GM23248 (cell line): ENCODE measurements at regions not wholly inside any gene's neighbourhood (a gene's known extent, or its start where the extent isn't known, plus 50 kb on each side); places are given as distances from the start of the nearest gene placed in this dataset.
"Not testable (repeated sequence)": the region's sequence is repeated elsewhere in the genome, so short reads cannot be mapped to it uniquely, and the experiment has no call there.

ENCODE experiments used
- DNase-seq: peaks from one replicate; pipeline ENCODE4 v3.0.0-alpha.2; 2015
- H2AFZ ChIP-seq: fragments of 200-600 bp; sonication (generic); 2 replicates; pipeline ENCODE4 v1.6.1; 2016; ENCODE audit warnings: antibody characterized with exemption
- H3F3A ChIP-seq: fragments of 200-600 bp; sonication (generic); 2 replicates; pipeline ENCODE4 v1.6.1; 2016; ENCODE audit warnings: mild to moderate bottlenecking, antibody characterized with exemption, mixed run types; ENCODE audit not compliant: insufficient read depth
- H3K27ac ChIP-seq: fragments of 200-600 bp; sonication (generic); 2 replicates; pipeline ENCODE4 v1.5.1; 2016; ENCODE audit warnings: mild to moderate bottlenecking
- H3K27me3 ChIP-seq: fragments of 200-600 bp; sonication (generic); replicated peaks from 2 replicates; pipeline ENCODE4 v1.6.1; 2016; ENCODE audit warnings: mild to moderate bottlenecking; ENCODE audit not compliant: insufficient read depth
- H3K36me3 ChIP-seq: fragments of 200-600 bp; sonication (generic); 2 replicates; pipeline ENCODE4 v1.6.1; 2016; ENCODE audit warnings: low read depth, mild to moderate bottlenecking
- H3K4me1 ChIP-seq: fragments of 200-600 bp; sonication (generic); 2 replicates; pipeline ENCODE4 v1.6.1; 2016; ENCODE audit warnings: mild to moderate bottlenecking; ENCODE audit not compliant: insufficient read depth
- H3K4me2 ChIP-seq: fragments of 200-600 bp; sonication (generic); one replicate; pipeline ENCODE4 v1.6.1; 2016; ENCODE audit warnings: mild to moderate bottlenecking; ENCODE audit not compliant: unreplicated experiment
- H3K4me3 ChIP-seq: fragments of 200-600 bp; sonication (generic); 2 replicates; pipeline ENCODE4 v1.5.1; 2016; ENCODE audit warnings: mild to moderate bottlenecking
- H3K79me2 ChIP-seq: fragments of 200-600 bp; sonication (generic); 2 replicates; pipeline ENCODE4 v1.6.1; 2016; ENCODE audit warnings: mild to moderate bottlenecking; ENCODE audit not compliant: insufficient read depth
- H3K9ac ChIP-seq: fragments of 200-600 bp; sonication (generic); 2 replicates; pipeline ENCODE4 v1.6.1; 2016; ENCODE audit warnings: mild to moderate bottlenecking
- H3K9me2 ChIP-seq: fragments of 200-600 bp; sonication (generic); 2 replicates; pipeline ENCODE4 v1.6.1; 2016; ENCODE audit warnings: mixed run types, mild to moderate bottlenecking, moderate library complexity; ENCODE audit not compliant: insufficient read depth
- H3K9me3 ChIP-seq: fragments of 200-600 bp; sonication (generic); one replicate; pipeline ENCODE4 v1.6.1; 2017; ENCODE audit warnings: low read depth
- H4K20me1 ChIP-seq: fragments of 200-600 bp; sonication (generic); 2 replicates; pipeline ENCODE4 v1.6.0; 2016; ENCODE audit not compliant: insufficient read depth
- EZH2 ChIP-seq: fragments of 200-600 bp; sonication (generic); IDR thresholded peaks from 2 replicates; pipeline ENCODE4 v1.6.1; 2018; ENCODE audit warnings: antibody characterized with exemption, mild to moderate bottlenecking; ENCODE audit not compliant: insufficient read depth, poor library complexity, severe bottlenecking
- EZH2phosphoT487 ChIP-seq: fragments of 200-600 bp; sonication (generic); IDR thresholded peaks from 2 replicates; pipeline ENCODE4 v1.6.1; 2018; ENCODE audit warnings: antibody characterized with exemption, moderate library complexity, mild to moderate bottlenecking, low read depth; ENCODE audit not compliant: insufficient read depth
- WGBS, 2 experiments: methylation state at CpG; one replicate each; pipeline ENCODE4 v1.1.6; 2015 to 2017; ENCODE audit warnings: low lambda C conversion rate in 2 of 2, low coverage in 1 of 2; ENCODE audit errors: missing lambda C conversion rate in 2 of 2; 5-methylcytosine and 5-hydroxymethylcytosine counted together
- in situ Hi-C: fragments of 300-500 bp; cut with MboI; formaldehyde crosslinking; loops from 2 replicates; pipeline ENCODE4 v1.15.0; 2020

DNA sequence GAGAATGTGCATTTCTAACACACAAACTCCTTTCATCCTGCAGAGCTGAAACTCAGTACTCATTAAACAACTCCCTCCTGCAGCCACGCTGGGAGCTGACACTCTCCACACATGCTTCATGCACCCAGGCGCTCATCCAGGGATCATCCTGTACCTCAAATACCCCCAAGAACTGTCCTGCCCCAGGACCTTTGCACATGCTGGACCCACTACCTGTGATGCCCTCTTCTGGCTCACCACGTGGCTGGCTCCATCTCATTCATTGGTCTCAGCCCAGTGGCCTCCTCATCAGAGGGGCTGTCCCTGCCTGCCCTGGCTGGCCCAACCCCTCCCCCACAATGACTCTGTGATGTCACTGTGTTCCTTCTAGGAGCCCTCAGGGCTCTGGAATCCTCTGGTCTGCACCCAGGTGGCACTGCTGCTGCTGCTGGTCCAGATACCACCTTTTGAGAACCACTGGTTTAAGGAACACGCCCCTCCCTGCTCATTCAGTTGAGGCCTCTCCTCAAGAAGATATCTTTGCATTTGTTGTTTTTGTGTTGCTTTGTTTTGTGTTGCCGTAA, 160.9 kb upstream of the FOXF1 start:
- in situ Hi-C loops, result no loop called here
- no peak for DNase-seq
- Histone ChIP-seq H3K4me3 (no peak overlapping the region), H3K36me3 (no peaks in the 10 kb centered on the region), H3K27ac (no peak overlapping the region), H3K9me3 (no peaks in the 10 kb centered on the region), H3K4me2 (no peak overlapping the region), H3K9me2 (no peaks in the 10 kb centered on the region), H3K79me2 (no peaks in the 10 kb centered on the region), H3F3A (peaks cover 6% of the 10 kb centered on the region), H3K9ac (no peak overlapping the region), H3K27me3 (no peaks in the 10 kb centered on the region), H3K4me1 (peaks cover 9% of the 10 kb centered on the region; the same call in 1 of the 2 replicates), H4K20me1 (no peaks in the 10 kb centered on the region), H2AFZ (no peak overlapping the region)
- WGBS, 2 experiments, result 73 to 82% methylated on average over 5 of the region's 5 CpGs
- TF ChIP-seq EZH2 (no peak), EZH2phosphoT487 (no peak)

DNA sequence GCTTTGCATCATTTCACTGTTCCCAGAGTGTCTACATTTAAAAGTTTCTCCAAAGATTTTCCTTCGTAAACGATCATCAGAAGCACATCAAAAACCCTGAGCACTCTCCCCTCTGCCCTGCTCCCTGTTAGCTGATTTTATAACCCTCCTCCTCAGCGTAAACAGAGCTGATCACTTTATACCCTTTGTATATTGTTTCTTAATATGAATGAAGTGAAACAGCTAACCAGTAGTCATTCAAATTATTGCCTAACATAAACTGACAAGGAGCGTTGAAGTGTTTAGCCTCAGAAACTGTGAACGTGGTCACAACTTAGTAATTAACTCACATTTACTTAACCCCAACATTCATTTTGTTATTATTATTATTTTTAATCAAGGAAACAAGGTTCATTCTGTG, 160.0 kb upstream of the FOXF1 start:
- no peak overlapping the region for H3K9ac ChIP-seq
- no peaks in the 10 kb centered on the region for H3K36me3 ChIP-seq
- H3K4me1 ChIP-seq, result peaks cover 15% of the 10 kb centered on the region
- H2AFZ ChIP-seq, result no peak overlapping the region
- no peaks in the 10 kb centered on the region for H4K20me1 ChIP-seq
- H3K27me3 ChIP-seq, result no peaks in the 10 kb centered on the region
- WGBS, 2 experiments, result 60 to 70% methylated on average over 5 of the region's 5 CpGs
- TF ChIP-seq EZH2phosphoT487, result no peak
- in situ Hi-C loops, result no loop called here
- no peak overlapping the region for H3K27ac ChIP-seq
- no peak overlapping the region for H3K4me3 ChIP-seq
- no peak overlapping the region for H3K4me2 ChIP-seq
- H3K9me3 ChIP-seq, result no peaks in the 10 kb centered on the region
- H3F3A ChIP-seq, result peaks cover 15% of the 10 kb centered on the region
- no peaks in the 10 kb centered on the region for H3K79me2 ChIP-seq
- no peak for DNase-seq
- no peaks in the 10 kb centered on the region for H3K9me2 ChIP-seq

DNA sequence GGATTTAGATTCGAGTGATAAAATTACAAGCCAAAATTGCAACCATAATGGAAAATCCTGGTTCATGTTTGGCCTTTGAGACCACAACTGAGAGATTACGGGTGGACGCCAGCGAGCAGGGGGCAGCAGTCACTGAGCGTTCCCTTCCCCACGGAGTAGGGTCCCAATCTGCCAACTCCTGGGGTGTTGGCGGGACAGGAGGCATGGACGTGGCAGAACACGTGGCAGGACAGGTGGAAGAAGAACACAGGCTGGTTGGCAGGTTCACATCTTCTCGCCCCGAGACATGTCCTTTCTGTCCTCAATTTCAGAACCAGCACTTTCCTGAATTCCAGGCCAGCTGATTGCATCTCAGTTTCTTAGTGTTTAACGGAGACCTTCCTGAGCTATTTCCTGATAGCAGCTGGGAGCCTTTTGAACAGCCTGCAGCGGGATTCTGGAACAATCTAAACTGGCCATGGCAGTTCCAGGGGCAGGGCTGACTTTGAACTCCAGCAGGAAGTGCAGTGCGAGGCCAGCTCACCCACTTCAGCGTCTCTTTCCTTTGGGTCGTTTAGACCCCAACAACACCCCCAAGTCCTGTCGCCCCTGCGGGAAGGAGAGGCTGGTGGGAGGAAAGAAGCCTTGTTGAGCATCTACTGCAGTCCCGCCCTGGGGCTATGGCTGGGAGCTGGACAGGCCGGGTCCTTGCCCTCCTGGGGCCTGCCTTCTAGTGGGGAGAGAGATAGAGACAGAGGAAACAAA, 159.1 kb upstream of the FOXF1 start:
- Histone ChIP-seq H3K9ac (no peak overlapping the region), H3K27me3 (no peaks in the 10 kb centered on the region), H4K20me1 (no peaks in the 10 kb centered on the region), H3F3A (peaks cover 24% of the 10 kb centered on the region), H3K79me2 (no peaks in the 10 kb centered on the region), H3K9me3 (peaks cover 3% of the 10 kb centered on the region), H2AFZ (no peak overlapping the region), H3K27ac (no peak overlapping the region), H3K36me3 (no peaks in the 10 kb centered on the region), H3K9me2 (no peaks in the 10 kb centered on the region), H3K4me1 (peaks cover 22% of the 10 kb centered on the region), H3K4me2 (no peak overlapping the region), H3K4me3 (no peak overlapping the region)
- no peak for TF ChIP-seq EZH2
- TF ChIP-seq EZH2phosphoT487, result no peak
- in situ Hi-C loops, result no loop called here
- no peak for DNase-seq
- 64 to 65% methylated on average over 20 of the region's 20 CpGs for WGBS, 2 experiments

DNA sequence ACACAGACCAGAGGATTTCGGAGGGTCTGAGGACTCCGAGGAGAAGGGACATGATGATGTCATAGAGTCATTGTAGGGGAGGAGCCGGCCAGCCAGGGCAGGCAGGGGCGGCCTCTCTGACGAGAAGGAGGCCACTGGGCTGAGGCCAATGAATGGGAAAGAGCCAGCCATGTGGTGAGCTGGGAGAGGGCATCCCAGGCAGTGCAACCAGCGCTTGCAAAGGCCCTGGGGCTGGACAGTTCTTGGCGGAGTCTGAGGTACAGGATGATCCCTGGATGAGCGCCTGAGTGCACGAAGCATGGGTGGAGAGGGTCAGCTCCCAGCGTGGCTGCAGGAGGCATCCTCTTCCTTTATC, 158.6 kb upstream of the FOXF1 start:
- 65 to 66% methylated on average over 6 to 10 of the region's 10 CpGs for WGBS, 2 experiments
- H2AFZ ChIP-seq, DNase-seq, H3K4me2 ChIP-seq, H3K9me3 ChIP-seq, H3K27me3 ChIP-seq, H3K4me3 ChIP-seq, H3K9me2 ChIP-seq, H4K20me1 ChIP-seq, H3K36me3 ChIP-seq, H3K79me2 ChIP-seq, H3K9ac ChIP-seq, H3K27ac ChIP-seq, in situ Hi-C loops: not testable (repeated sequence)
- H3K4me1 ChIP-seq, result peaks cover 22% of the 10 kb centered on the region
- peaks cover 29% of the 10 kb centered on the region for H3F3A ChIP-seq

DNA sequence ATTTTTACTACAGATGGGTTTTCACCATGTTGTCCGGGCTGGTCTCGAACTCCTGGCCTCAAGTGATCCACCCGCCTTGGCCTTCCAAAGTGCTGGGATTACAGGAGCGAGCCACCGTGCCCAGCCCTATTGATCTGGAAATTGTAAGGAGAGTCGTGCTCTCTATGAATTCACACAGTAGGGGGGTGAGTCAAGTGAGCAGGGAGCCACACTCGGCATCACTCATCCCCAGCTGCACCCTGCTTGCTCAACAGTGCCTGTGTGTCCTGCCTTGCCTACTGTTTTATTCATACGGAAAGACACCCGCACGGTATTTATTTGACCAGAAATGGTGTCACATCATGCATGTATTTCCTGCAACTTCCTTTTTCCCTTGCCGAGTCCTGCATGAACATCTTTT, 157.2 kb upstream of the FOXF1 start:
- no peaks in the 10 kb centered on the region for H3K27me3 ChIP-seq
- WGBS, 2 experiments, result 56 to 58% methylated on average over 11 of the region's 11 CpGs
- H3K4me3 ChIP-seq, result no peak overlapping the region
- no peaks in the 10 kb centered on the region for H3K9me2 ChIP-seq
- TF ChIP-seq EZH2, result no peak
- TF ChIP-seq EZH2phosphoT487, result no peak
- H3K79me2 ChIP-seq, result no peaks in the 10 kb centered on the region
- no peak overlapping the region for H2AFZ ChIP-seq
- peaks cover 3% of the 10 kb centered on the region for H3K9me3 ChIP-seq
- no peaks in the 10 kb centered on the region for H3K36me3 ChIP-seq
- no peak overlapping the region for H3K27ac ChIP-seq
- in situ Hi-C loops, result no loop called here
- peaks cover 22% of the 10 kb centered on the region for H3K4me1 ChIP-seq
- peak; percentile 83 for DNase-seq
- H4K20me1 ChIP-seq, result no peaks in the 10 kb centered on the region
- H3K4me2 ChIP-seq, result no peak overlapping the region
- no peak overlapping the region for H3K9ac ChIP-seq
- H3F3A ChIP-seq, result peaks cover 32% of the 10 kb centered on the region
